Peyer's patch (tissue), 4 donors: ENCODE measurements at regions not wholly inside any gene's neighbourhood (a gene's known extent, or its start where the extent isn't known, plus 50 kb on each side); places are given as distances from the start of the nearest gene placed in this dataset.

ENCODE experiments used
- POLR2A ChIP-seq, 2 donors: fragments of 450-650 bp; IDR thresholded peaks; one replicate each; pipeline ENCODE4 v1.5.1; 2017; ENCODE audit warnings: antibody characterized with exemption in 2 of 2, mild to moderate bottlenecking in 2 of 2, moderate library complexity in 2 of 2
- TF ChIP-seq, protein P1 (sequence below), 6 experiments: fragments of 450-650 bp in 4 of 6; fragments of 200-600 bp in 2 of 6; sonication (generic) in 1 of 6; IDR thresholded peaks; one replicate each; pipeline ENCODE4 v1.5.1; 2017 to 2019; ENCODE audit warnings: antibody characterized with exemption in 6 of 6, mild to moderate bottlenecking in 3 of 6, moderate library complexity in 1 of 6

DNA sequence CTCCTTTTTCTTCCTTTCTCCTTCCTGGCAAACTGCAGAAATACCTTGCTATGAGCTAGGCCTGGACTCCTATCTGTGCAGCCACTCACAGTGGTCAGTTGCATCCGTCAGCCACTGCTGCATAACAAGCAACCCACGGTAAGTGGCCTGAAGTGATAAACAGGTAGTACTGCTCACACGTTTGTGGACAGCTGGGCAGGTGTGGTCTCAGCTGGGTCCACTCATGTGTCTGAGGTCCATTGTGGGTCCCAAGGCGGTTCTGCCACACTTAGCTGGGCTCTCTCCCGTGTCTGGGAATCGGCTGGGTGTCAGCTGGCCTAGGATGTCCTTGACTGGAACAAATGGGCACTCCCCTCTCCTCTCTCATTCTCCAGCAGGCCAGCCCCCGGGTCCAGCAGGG, 109.3 kb downstream of the BRD1 start:
- TF ChIP-seq, protein P1, sequence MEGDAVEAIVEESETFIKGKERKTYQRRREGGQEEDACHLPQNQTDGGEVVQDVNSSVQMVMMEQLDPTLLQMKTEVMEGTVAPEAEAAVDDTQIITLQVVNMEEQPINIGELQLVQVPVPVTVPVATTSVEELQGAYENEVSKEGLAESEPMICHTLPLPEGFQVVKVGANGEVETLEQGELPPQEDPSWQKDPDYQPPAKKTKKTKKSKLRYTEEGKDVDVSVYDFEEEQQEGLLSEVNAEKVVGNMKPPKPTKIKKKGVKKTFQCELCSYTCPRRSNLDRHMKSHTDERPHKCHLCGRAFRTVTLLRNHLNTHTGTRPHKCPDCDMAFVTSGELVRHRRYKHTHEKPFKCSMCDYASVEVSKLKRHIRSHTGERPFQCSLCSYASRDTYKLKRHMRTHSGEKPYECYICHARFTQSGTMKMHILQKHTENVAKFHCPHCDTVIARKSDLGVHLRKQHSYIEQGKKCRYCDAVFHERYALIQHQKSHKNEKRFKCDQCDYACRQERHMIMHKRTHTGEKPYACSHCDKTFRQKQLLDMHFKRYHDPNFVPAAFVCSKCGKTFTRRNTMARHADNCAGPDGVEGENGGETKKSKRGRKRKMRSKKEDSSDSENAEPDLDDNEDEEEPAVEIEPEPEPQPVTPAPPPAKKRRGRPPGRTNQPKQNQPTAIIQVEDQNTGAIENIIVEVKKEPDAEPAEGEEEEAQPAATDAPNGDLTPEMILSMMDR (IDR thresholded peaks at IDR 0.05): no peak
- TF ChIP-seq POLR2A (IDR thresholded peaks at IDR 0.05): no peak
